H1 (cell line): ENCODE measurements at regions not wholly inside any gene's neighbourhood (a gene's known extent, or its start where the extent isn't known, plus 50 kb on each side); places are given as distances from the start of the nearest gene placed in this dataset.

ENCODE experiments used
- CTCF ChIA-PET: fragments of 300-600 bp; sonication (Branson Sonifier 250); formaldehyde crosslinking; loops from one replicate; lab custom pipeline; 2021; ENCODE audit not compliant: partially characterized antibody; lab: Charles Lee
- POLR2A ChIA-PET: fragments of 300-600 bp; sonication (Branson Sonifier 250); formaldehyde crosslinking; loops from one replicate; lab custom pipeline; 2021; ENCODE audit warnings: inconsistent platforms; ENCODE audit not compliant: partially characterized antibody; lab: Charles Lee
- DNase-seq, 2 experiments: peaks; one replicate each; pipeline versions ENCODE4 v3.0.0 to v3.0.0-alpha.2; 2010 to 2022; ENCODE audit warnings: low spot score in 2 of 2, low read depth in 1 of 2, mixed read lengths in 1 of 2
- FAIRE-seq: peaks from 2 replicates; lab custom pipeline; 2011; peaks lifted over from hg19 to GRCh38; lab: Jason Lieb, UNC
- H2AFZ ChIP-seq: 2 replicates; pipeline ENCODE4 v1.8.1; 2012; ENCODE audit warnings: low read length, inconsistent platforms
- H2AK5ac ChIP-seq: 2 replicates; pipeline ENCODE4 v1.6.1; 2013; ENCODE audit warnings: low read depth, low read length
- H2BK120ac ChIP-seq: replicated peaks from 2 replicates; pipeline ENCODE3; 2013; ENCODE audit warnings: low read depth, low read length, inconsistent platforms
- H2BK12ac ChIP-seq: 2 replicates; pipeline ENCODE4 v1.6.1; 2013; ENCODE audit warnings: low read depth, low read length
- H2BK15ac ChIP-seq: 2 replicates; pipeline ENCODE4 v1.6.1; 2013; ENCODE audit warnings: low read length
- H2BK20ac ChIP-seq: 2 replicates; pipeline ENCODE4 v1.6.1; 2013; ENCODE audit warnings: low read length
- H2BK5ac ChIP-seq: 2 replicates; pipeline ENCODE4 v1.6.1; 2013; ENCODE audit warnings: low read depth, low read length
- H3K14ac ChIP-seq: 2 replicates; pipeline ENCODE4 v1.6.1; 2013; ENCODE audit warnings: inconsistent platforms; ENCODE audit not compliant: insufficient read length
- H3K18ac ChIP-seq: 2 replicates; pipeline ENCODE4 v1.6.1; 2013; ENCODE audit warnings: low read length; ENCODE audit errors: extremely low read depth
- H3K23ac ChIP-seq: 2 replicates; pipeline ENCODE4 v1.6.1; 2013; ENCODE audit warnings: inconsistent platforms; ENCODE audit not compliant: insufficient read length
- H3K23me2 ChIP-seq: 2 replicates; pipeline ENCODE4 v1.6.1; 2013; ENCODE audit warnings: low read depth, low read length
- H3K27ac ChIP-seq: 2 replicates; pipeline ENCODE4 v1.6.1; 2011; ENCODE audit warnings: low read depth, low read length, inconsistent platforms
- H3K27me3 ChIP-seq, 4 experiments: replicated peaks in 1 of 4; 1 replicate in 1 of 4; 2 replicates in 3 of 4; pipeline versions ENCODE4 v1.6.1 to v1.8.1; 2011 to 2013; ENCODE audit warnings: low read length in 3 of 4, mild to moderate bottlenecking in 3 of 4, inconsistent platforms in 2 of 4, mixed read lengths in 2 of 4, moderate library complexity in 1 of 4; ENCODE audit not compliant: control insufficient read depth in 3 of 4, insufficient read depth in 3 of 4; ENCODE audit errors: extremely low read depth in 1 of 4
- H3K36me3 ChIP-seq, 4 experiments: 2 replicates each; pipeline versions ENCODE4 v1.6.1 to v1.8.1; 2011 to 2013; ENCODE audit warnings: mild to moderate bottlenecking in 4 of 4, low read length in 3 of 4, moderate library complexity in 2 of 4, control low read depth in 1 of 4, inconsistent platforms in 1 of 4; ENCODE audit not compliant: insufficient read depth in 4 of 4, control insufficient read depth in 2 of 4
- H3K4ac ChIP-seq: replicated peaks from 2 replicates; pipeline ENCODE3; 2013; ENCODE audit warnings: low read length, low read depth, mixed read lengths, inconsistent platforms; ENCODE audit not compliant: insufficient read length
- H3K4me1 ChIP-seq, 4 experiments: replicated peaks in 1 of 4; 1 replicate in 1 of 4; 2 replicates in 3 of 4; pipeline versions ENCODE4 v1.6.1 to v1.8.1; 2011 to 2013; ENCODE audit warnings: low read length in 3 of 4, inconsistent platforms in 2 of 4, mixed read lengths in 1 of 4; ENCODE audit not compliant: insufficient read depth in 4 of 4, control insufficient read depth in 3 of 4
- H3K4me2 ChIP-seq, 2 experiments: 2 replicates each; pipeline versions ENCODE4 v1.6.1 to v1.8.1; 2011 to 2013; ENCODE audit warnings: low read depth in 2 of 2, low read length in 2 of 2, control low read depth in 1 of 2, inconsistent platforms in 1 of 2, mild to moderate bottlenecking in 1 of 2; ENCODE audit not compliant: insufficient read depth in 1 of 2
- H3K4me3 ChIP-seq, 4 experiments: fragments of 200-600, 300-600 bp in 1 of 4; sonication (generic), shearing (Covaris generic), sonication (Bioruptor Twin) in 1 of 4; 2 replicates each; pipeline versions ENCODE4 v1.5.1 to v1.8.1; 2011 to 2016; ENCODE audit warnings: low read length in 4 of 4, low read depth in 3 of 4, control low read depth in 2 of 4, inconsistent platforms in 2 of 4, mild to moderate bottlenecking in 2 of 4, mixed read lengths in 1 of 4, moderate library complexity in 1 of 4; ENCODE audit not compliant: insufficient read depth in 2 of 4; ENCODE audit errors: extremely low read depth in 1 of 4
- H3K56ac ChIP-seq: replicated peaks from 2 replicates; pipeline ENCODE3; 2013; ENCODE audit warnings: low read depth, mild to moderate bottlenecking, mixed read lengths, low read length, inconsistent platforms; ENCODE audit not compliant: insufficient read length
- H3K79me1 ChIP-seq: 2 replicates; pipeline ENCODE4 v1.6.1; 2013; ENCODE audit warnings: low read depth, low read length, control low read depth
- H3K79me2 ChIP-seq, 2 experiments: 2 replicates each; pipeline versions ENCODE4 v1.6.1 to v1.8.1; 2012 to 2013; ENCODE audit warnings: low read length in 2 of 2, mild to moderate bottlenecking in 2 of 2, inconsistent platforms in 1 of 2; ENCODE audit not compliant: insufficient read depth in 2 of 2, control insufficient read depth in 1 of 2
- H3K9ac ChIP-seq, 4 experiments: replicated peaks in 1 of 4; 1 replicate in 1 of 4; 2 replicates in 3 of 4; pipeline versions ENCODE4 v1.6.1 to v1.8.1; 2011 to 2013; ENCODE audit warnings: low read depth in 3 of 4, low read length in 3 of 4, control low read depth in 2 of 4, mild to moderate bottlenecking in 2 of 4, moderate library complexity in 2 of 4, inconsistent platforms in 1 of 4; ENCODE audit errors: extremely low read depth in 1 of 4
- H3K9me3 ChIP-seq, 2 experiments: 2 replicates each; pipeline versions ENCODE4 v1.6.1 to v1.8.1; 2012 to 2013; ENCODE audit warnings: mild to moderate bottlenecking in 2 of 2, moderate library complexity in 2 of 2, control low read depth in 1 of 2, inconsistent platforms in 1 of 2, low read depth in 1 of 2, low read length in 1 of 2, mixed read lengths in 1 of 2; ENCODE audit not compliant: insufficient read depth in 2 of 2
- H4K20me1 ChIP-seq, 2 experiments: replicated peaks in 1 of 2; 2 replicates each; pipeline versions ENCODE3 to v1.8.1; 2011 to 2013; ENCODE audit warnings: inconsistent platforms in 2 of 2, low read length in 2 of 2, mild to moderate bottlenecking in 1 of 2; ENCODE audit not compliant: insufficient read depth in 2 of 2, control insufficient read depth in 1 of 2
- H4K5ac ChIP-seq: 2 replicates; pipeline ENCODE4 v1.6.1; 2013; ENCODE audit warnings: low read length, low read depth, mixed read lengths, inconsistent platforms; ENCODE audit not compliant: insufficient read length
- H4K8ac ChIP-seq: 2 replicates; pipeline ENCODE4 v1.8.0; 2013; ENCODE audit warnings: mild to moderate bottlenecking, moderate library complexity, low read length, inconsistent platforms; ENCODE audit not compliant: insufficient read depth; ENCODE audit errors: extremely low read depth
- H4K91ac ChIP-seq: replicated peaks from 2 replicates; pipeline ENCODE3; 2013; ENCODE audit warnings: low read length, mixed read lengths, inconsistent platforms; ENCODE audit not compliant: insufficient read length
- ASH2L ChIP-seq: fragments of 200-600, 300-600 bp; sonication (generic); IDR thresholded peaks from one replicate; pipeline ENCODE4 v1.7.1; 2017; ENCODE audit warnings: low read length
- BRCA1 ChIP-seq: IDR thresholded peaks from 2 replicates; pipeline ENCODE4 v1.6.1; 2012; ENCODE audit warnings: low read depth, low read length, improper control_type of control experiment
- JUND ChIP-seq: IDR thresholded peaks from 2 replicates; pipeline ENCODE4 v1.6.1; 2011; ENCODE audit warnings: mild to moderate bottlenecking, improper control_type of control experiment, low read length
- KDM1A ChIP-seq: fragments of 200-600, 300-600 bp; sonication (generic); IDR thresholded peaks from 2 replicates; pipeline ENCODE4 v1.7.1; 2016; ENCODE audit warnings: mild to moderate bottlenecking, low read length, borderline replicate concordance
- KDM5A ChIP-seq: fragments of 200-600 bp; IDR thresholded peaks from 2 replicates; pipeline ENCODE4 v1.7.1; 2012; ENCODE audit warnings: mild to moderate bottlenecking, low read length, inconsistent platforms, mixed read lengths
- PHF8 ChIP-seq: fragments of 200-600 bp; sonication (generic); conservative IDR thresholded peaks from 2 replicates; pipeline ENCODE4 v1.7.1; 2012; ENCODE audit warnings: low read depth, mild to moderate bottlenecking, inconsistent platforms, low read length, moderate library complexity
- RAD21 ChIP-seq, 2 experiments: IDR thresholded peaks in 1 of 2; conservative IDR thresholded peaks in 1 of 2; 2 replicates each; pipeline ENCODE4 v1.6.1; 2011; ENCODE audit warnings: low read depth in 2 of 2, low read length in 2 of 2, improper control_type of control experiment in 1 of 2, inconsistent platforms in 1 of 2, mild to moderate bottlenecking in 1 of 2, moderate library complexity in 1 of 2
- RXRA ChIP-seq: IDR thresholded peaks from 2 replicates; pipeline ENCODE4 v1.6.1; 2011; ENCODE audit warnings: low read depth, mild to moderate bottlenecking, low read length, moderate library complexity; ENCODE audit not compliant: insufficient read depth
- SRF ChIP-seq: IDR thresholded peaks from 2 replicates; pipeline ENCODE4 v1.6.1; 2011; ENCODE audit warnings: mild to moderate bottlenecking, low read depth, low read length, moderate library complexity
- SUZ12 ChIP-seq: fragments of 200-600 bp; sonication (generic); IDR thresholded peaks from 2 replicates; pipeline ENCODE4 v1.6.1; 2012; ENCODE audit warnings: mild to moderate bottlenecking, inconsistent platforms, low read length, moderate library complexity, mixed read lengths
- TAF1 ChIP-seq: IDR thresholded peaks from 2 replicates; pipeline ENCODE4 v1.6.1; 2011; ENCODE audit warnings: mild to moderate bottlenecking, low read depth, low read length
- TAF7 ChIP-seq: optimal IDR thresholded peaks from 2 replicates; pipeline ENCODE3; 2011; ENCODE audit warnings: low read depth, mild to moderate bottlenecking, inconsistent platforms, low read length, moderate library complexity, borderline replicate concordance
- WGBS, 2 experiments: shearing (Covaris generic) in 1 of 2; methylation state at CpG; one replicate each; pipeline versions ENCODE4 v1.1.6 to v1.1.7; 2013 to 2015; ENCODE audit warnings: low lambda C conversion rate in 2 of 2, mixed read lengths in 2 of 2, inconsistent platforms in 1 of 2, low coverage in 1 of 2, missing lambda C conversion rate in 1 of 2; ENCODE audit not compliant: insufficient replicate concordance in 2 of 2, insufficient coverage in 1 of 2, insufficient read length in 1 of 2; ENCODE audit errors: extremely low coverage in 1 of 2, missing lambda C conversion rate in 1 of 2; 5-methylcytosine and 5-hydroxymethylcytosine counted together
- TF ChIP-seq, protein P1 (sequence below): IDR thresholded peaks from 2 replicates; pipeline ENCODE4 v1.6.1; 2012; ENCODE audit warnings: inconsistent platforms
- TF ChIP-seq, protein P2 (sequence below): IDR thresholded peaks from 2 replicates; pipeline ENCODE4 v1.6.1; 2012; ENCODE audit warnings: low read length, inconsistent platforms

DNA sequence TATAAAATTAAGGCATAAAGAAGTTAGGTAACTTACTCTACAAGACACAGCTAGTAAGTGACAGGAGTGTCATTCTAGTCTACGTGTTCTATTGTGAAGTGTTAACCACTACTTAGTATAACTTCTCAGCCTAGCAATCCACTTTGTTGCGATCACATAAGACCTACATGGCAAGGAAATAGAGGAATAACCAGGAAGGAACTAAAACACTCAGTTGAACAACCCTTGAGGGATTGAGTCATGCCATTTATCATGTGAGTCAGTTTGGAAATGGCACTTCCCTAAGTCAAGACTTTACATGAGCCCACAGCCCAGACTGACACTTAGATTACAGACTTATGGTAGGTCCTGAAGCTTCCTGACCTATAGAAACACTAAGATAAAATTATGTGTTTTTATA lies 279.5 kb upstream of the PCDH20 start:
- 92% methylated on average over 2 of the region's 2 CpGs; no CpG with 5 or more reads in 1 of the 2 experiments for WGBS, 2 experiments

More for the DNA sequence above, 279.5 kb upstream of the PCDH20 start:
- H3K4me1 ChIP-seq = no peaks in the 10 kb centered on the region
- no peak overlapping the region for H4K8ac ChIP-seq
- H3K14ac ChIP-seq = no peak overlapping the region
- POLR2A ChIA-PET = no interaction called here
- H3K36me3 ChIP-seq = no peaks in the 10 kb centered on the region
- H4K5ac ChIP-seq = no peak overlapping the region
- no peak overlapping the region for H3K4me2 ChIP-seq
- no peaks in the 10 kb centered on the region for H3K9me3 ChIP-seq
- no peak overlapping the region for H3K23ac ChIP-seq
- no peak overlapping the region for H2AK5ac ChIP-seq
- no peaks in the 10 kb centered on the region for H4K20me1 ChIP-seq
- no peaks in the 10 kb centered on the region for H3K79me1 ChIP-seq
- TF ChIP-seq, protein P1, sequence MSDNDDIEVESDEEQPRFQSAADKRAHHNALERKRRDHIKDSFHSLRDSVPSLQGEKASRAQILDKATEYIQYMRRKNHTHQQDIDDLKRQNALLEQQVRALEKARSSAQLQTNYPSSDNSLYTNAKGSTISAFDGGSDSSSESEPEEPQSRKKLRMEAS = no peak
- TF ChIP-seq SRF = no peak
- TF ChIP-seq TAF1 = no peak
- TF ChIP-seq KDM5A = no peak
- TF ChIP-seq RXRA = no peak
- TF ChIP-seq, protein P2, sequence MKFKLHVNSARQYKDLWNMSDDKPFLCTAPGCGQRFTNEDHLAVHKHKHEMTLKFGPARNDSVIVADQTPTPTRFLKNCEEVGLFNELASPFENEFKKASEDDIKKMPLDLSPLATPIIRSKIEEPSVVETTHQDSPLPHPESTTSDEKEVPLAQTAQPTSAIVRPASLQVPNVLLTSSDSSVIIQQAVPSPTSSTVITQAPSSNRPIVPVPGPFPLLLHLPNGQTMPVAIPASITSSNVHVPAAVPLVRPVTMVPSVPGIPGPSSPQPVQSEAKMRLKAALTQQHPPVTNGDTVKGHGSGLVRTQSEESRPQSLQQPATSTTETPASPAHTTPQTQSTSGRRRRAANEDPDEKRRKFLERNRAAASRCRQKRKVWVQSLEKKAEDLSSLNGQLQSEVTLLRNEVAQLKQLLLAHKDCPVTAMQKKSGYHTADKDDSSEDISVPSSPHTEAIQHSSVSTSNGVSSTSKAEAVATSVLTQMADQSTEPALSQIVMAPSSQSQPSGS = no peak
- no peak for TF ChIP-seq KDM1A
- TF ChIP-seq ASH2L = no peak
- no peak for TF ChIP-seq SUZ12
- TF ChIP-seq TAF7 = no peak
- no peak for TF ChIP-seq JUND
- no peak for TF ChIP-seq RAD21 (IDR thresholded peaks at IDR 0.05 in 1 of 2, conservative IDR thresholded peaks at IDR 0.05 in 1 of 2; ENCODE audit: low read depth in 2 of 2, low read length in 2 of 2)
- no peak for TF ChIP-seq PHF8
- TF ChIP-seq BRCA1 = no peak
- TF ChIP-seq, all 59 proteins: peak for 0
- Histone ChIP-seq H3K4me3 (no peak overlapping the region), H3K4ac (no peak overlapping the region), H3K18ac (no peak overlapping the region), H3K27me3 (no peaks in the 10 kb centered on the region), H3K56ac (no peak overlapping the region), H2BK15ac (no peak overlapping the region), H2BK20ac (no peak overlapping the region), H2BK120ac (no peak overlapping the region), H3K9ac (no peak overlapping the region), H2AFZ (no peak overlapping the region), H3K27ac (no peak overlapping the region), H3K79me2 (no peaks in the 10 kb centered on the region), H2BK5ac (no peak overlapping the region), H2BK12ac (no peak overlapping the region), H3K23me2 (no peaks in the 10 kb centered on the region), H4K91ac (no peak overlapping the region)
- CTCF ChIA-PET = no interaction called here
- FAIRE-seq (no peak), DNase-seq (no peak)
